ENCODE measurements at regions not wholly inside any gene's neighbourhood (a gene's known extent, or its start where the extent isn't known, plus 50 kb on each side); places are given as distances from the start of the nearest gene placed in this dataset.

DNA sequence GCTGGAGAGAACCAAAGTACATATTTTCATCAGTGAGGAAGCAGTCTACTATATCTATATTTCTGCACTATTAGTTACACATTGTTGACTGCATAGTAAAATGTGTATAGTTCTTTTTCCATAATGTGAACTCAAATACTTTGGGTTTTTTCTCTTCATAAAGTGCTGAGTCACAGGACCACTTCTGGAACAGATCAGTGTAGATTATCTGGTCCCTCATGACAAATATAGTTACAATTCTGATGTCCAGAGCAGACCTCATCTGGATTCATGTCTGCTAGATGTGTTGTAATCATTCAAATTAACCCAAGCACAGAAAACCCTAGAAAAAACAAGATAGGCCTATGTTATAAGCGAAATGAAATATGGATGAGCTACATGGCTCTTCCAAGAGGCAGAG, 171.4 kb downstream of the SUCLA2 start:
- Histone ChIP-seq H3K9me3 (ENCODE audit: control extremely low read depth in 1 of 5, control insufficient read depth in 4 of 5, insufficient read depth in 2 of 5, low read depth in 1 of 5, low read length in 4 of 5) (peaks cover 0 to 11% (median 10%) of the 10 kb centered on the region in 5 experiments), H3K4me3 (ENCODE audit: control insufficient read depth in 1 of 7, extremely low read depth in 1 of 7, insufficient read depth in 4 of 7, low read depth in 2 of 7, low read length in 6 of 7) (no peak overlapping the region), H3K27ac (ENCODE audit: insufficient read depth in 1 of 2, low read depth in 1 of 2, low read length in 2 of 2, poor library complexity in 1 of 2, severe bottlenecking in 2 of 2) (no peak overlapping the region), H3K27me3 (replicated peaks in 2 of 5; ENCODE audit: control insufficient read depth in 4 of 5, insufficient read depth in 5 of 5, low read length in 4 of 5) (no peaks in the 10 kb centered on the region), H3K36me3 (ENCODE audit: control insufficient read depth in 4 of 4, insufficient read depth in 4 of 4, low read length in 3 of 4) (no peaks in the 10 kb centered on the region), H3K4me1 (ENCODE audit: control extremely low read depth in 1 of 4, control insufficient read depth in 4 of 4, insufficient read depth in 4 of 4, low read length in 3 of 4) (no peaks in the 10 kb centered on the region)
- ChIA-PET POLR2A (no interaction called here), CTCF (no interaction called here)
- DNase-seq: peak in 1 of 3 donors; percentile 5
- WGBS (ENCODE audit: insufficient coverage): no CpG with 5 or more reads among the region's 1 CpG

DNA sequence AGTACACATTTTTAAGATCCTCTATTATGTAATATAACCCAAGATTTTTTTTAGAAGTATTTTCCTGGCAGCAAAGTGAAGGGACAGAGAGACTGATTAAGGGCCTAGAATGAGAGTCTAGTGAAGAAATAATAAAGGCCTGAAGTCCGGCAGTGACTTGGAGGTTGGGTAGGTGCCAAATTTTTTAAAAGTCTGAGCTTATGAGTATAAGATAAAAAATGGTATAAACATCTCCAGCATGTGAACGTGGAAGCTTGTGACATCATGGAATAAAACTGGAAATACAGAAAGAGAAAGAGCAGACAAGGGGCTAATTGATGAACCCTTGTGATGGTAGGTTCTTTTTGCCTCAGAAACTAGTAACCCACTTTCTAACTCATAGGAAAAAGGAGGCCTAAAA, 174.6 kb downstream of the SUCLA2 start:
- no peak overlapping the region for H3K4me3 ChIP-seq (ENCODE audit: control insufficient read depth in 1 of 7, extremely low read depth in 1 of 7, insufficient read depth in 4 of 7, low read depth in 2 of 7, low read length in 6 of 7)
- ChIA-PET POLR2A (no interaction called here), CTCF (no interaction called here)
- H3K36me3 ChIP-seq (ENCODE audit: control insufficient read depth in 4 of 4, insufficient read depth in 4 of 4, low read length in 3 of 4): no peaks in the 10 kb centered on the region
- H3K4me1 ChIP-seq (ENCODE audit: control extremely low read depth in 1 of 4, control insufficient read depth in 4 of 4, insufficient read depth in 4 of 4, low read length in 3 of 4): no peaks in the 10 kb centered on the region
- no peak overlapping the region for H3K27ac ChIP-seq (ENCODE audit: insufficient read depth in 1 of 2, low read depth in 1 of 2, low read length in 2 of 2, poor library complexity in 1 of 2, severe bottlenecking in 2 of 2)
- DNase-seq: no peak
- H3K27me3 ChIP-seq (replicated peaks in 2 of 5; ENCODE audit: control insufficient read depth in 4 of 5, insufficient read depth in 5 of 5, low read length in 4 of 5): no peaks in the 10 kb centered on the region
- H3K9me3 ChIP-seq (ENCODE audit: control extremely low read depth in 1 of 5, control insufficient read depth in 4 of 5, insufficient read depth in 2 of 5, low read depth in 1 of 5, low read length in 4 of 5): peaks cover 1 to 15% (median 10%) of the 10 kb centered on the region in 5 experiments
- 92% methylated on average over 2 of the region's 2 CpGs for WGBS (ENCODE audit: insufficient coverage)

DNA sequence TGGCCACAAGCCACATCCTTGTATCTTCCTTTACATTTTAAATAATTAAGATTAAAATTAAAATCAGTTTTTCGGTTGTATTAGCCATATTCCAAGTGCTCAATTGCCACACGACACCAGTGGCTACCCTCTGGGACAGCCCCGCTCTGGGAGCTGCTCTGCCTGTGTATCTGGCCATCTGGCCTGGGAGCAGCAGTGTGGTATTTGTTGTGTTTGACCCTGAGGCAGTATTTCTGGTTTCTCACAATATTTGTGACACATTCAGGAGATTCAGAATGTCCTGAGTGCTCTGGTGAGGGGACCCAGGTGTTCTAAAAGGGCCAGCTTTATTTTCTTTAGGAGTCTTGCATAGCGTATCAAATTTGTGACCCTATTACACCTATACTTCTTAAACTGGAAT, 179.0 kb downstream of the SUCLA2 start:
- H3K27me3 ChIP-seq (replicated peaks in 2 of 5; ENCODE audit: control insufficient read depth in 4 of 5, insufficient read depth in 5 of 5, low read length in 4 of 5): no peaks in the 10 kb centered on the region
- ChIA-PET POLR2A (no interaction called here), CTCF (interaction anchor here (1.3 to 1.4 kb wide), 2 partner anchors 31 to 37 kb away, joined by 3 read pairs; no protein-coding TSS in a partner anchor)
- no peaks in the 10 kb centered on the region for H3K4me1 ChIP-seq (ENCODE audit: control extremely low read depth in 1 of 4, control insufficient read depth in 4 of 4, insufficient read depth in 4 of 4, low read length in 3 of 4)
- no peak overlapping the region for H3K27ac ChIP-seq (ENCODE audit: insufficient read depth in 1 of 2, low read depth in 1 of 2, low read length in 2 of 2, poor library complexity in 1 of 2, severe bottlenecking in 2 of 2)
- 100% methylated on average over 3 of the region's 4 CpGs for WGBS (ENCODE audit: insufficient coverage)
- H3K9me3 ChIP-seq (ENCODE audit: control extremely low read depth in 1 of 5, control insufficient read depth in 4 of 5, insufficient read depth in 2 of 5, low read depth in 1 of 5, low read length in 4 of 5): peaks cover 1 to 15% (median 10%) of the 10 kb centered on the region in 5 experiments
- DNase-seq: no peak
- H3K36me3 ChIP-seq (ENCODE audit: control insufficient read depth in 4 of 4, insufficient read depth in 4 of 4, low read length in 3 of 4): no peaks in the 10 kb centered on the region
- H3K4me3 ChIP-seq (ENCODE audit: control insufficient read depth in 1 of 7, extremely low read depth in 1 of 7, insufficient read depth in 4 of 7, low read depth in 2 of 7, low read length in 6 of 7): no peak overlapping the region

DNA sequence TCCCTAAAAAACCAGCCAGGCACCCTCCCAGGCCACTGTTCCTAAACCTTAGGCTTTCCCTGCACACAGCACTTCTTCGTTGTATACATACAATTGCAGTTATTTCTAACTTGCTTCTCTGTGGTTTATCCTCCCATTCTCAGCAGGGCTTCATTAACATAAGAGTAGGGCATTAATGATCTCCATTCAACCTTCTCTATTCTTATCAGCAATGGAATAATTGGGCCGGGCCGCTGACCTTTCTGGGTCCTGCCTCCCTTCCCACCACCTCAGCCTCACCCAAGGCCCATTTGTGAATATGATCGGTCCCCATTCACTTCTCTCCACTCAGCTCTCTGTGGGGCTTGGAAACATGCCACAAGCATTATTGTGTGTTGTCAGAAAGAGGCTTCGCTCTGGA, 184.2 kb downstream of the SUCLA2 start:
- no peaks in the 10 kb centered on the region for H3K27me3 ChIP-seq (replicated peaks in 2 of 5; ENCODE audit: control insufficient read depth in 4 of 5, insufficient read depth in 5 of 5, low read length in 4 of 5)
- 94% methylated on average over 3 of the region's 5 CpGs for WGBS (ENCODE audit: insufficient coverage)
- H3K4me1 ChIP-seq (ENCODE audit: control extremely low read depth in 1 of 4, control insufficient read depth in 4 of 4, insufficient read depth in 4 of 4, low read length in 3 of 4): no peaks in the 10 kb centered on the region
- DNase-seq: no peak
- POLR2A ChIA-PET: no interaction called here
- CTCF ChIA-PET: no interaction called here
- H3K9me3 ChIP-seq (ENCODE audit: control extremely low read depth in 1 of 5, control insufficient read depth in 4 of 5, insufficient read depth in 2 of 5, low read depth in 1 of 5, low read length in 4 of 5): no peaks in the 10 kb centered on the region
- H3K4me3 ChIP-seq (ENCODE audit: control insufficient read depth in 1 of 7, extremely low read depth in 1 of 7, insufficient read depth in 4 of 7, low read depth in 2 of 7, low read length in 6 of 7): no peak overlapping the region
- no peaks in the 10 kb centered on the region for H3K36me3 ChIP-seq (ENCODE audit: control insufficient read depth in 4 of 4, insufficient read depth in 4 of 4, low read length in 3 of 4)
- no peak overlapping the region for H3K27ac ChIP-seq (ENCODE audit: insufficient read depth in 1 of 2, low read depth in 1 of 2, low read length in 2 of 2, poor library complexity in 1 of 2, severe bottlenecking in 2 of 2)

DNA sequence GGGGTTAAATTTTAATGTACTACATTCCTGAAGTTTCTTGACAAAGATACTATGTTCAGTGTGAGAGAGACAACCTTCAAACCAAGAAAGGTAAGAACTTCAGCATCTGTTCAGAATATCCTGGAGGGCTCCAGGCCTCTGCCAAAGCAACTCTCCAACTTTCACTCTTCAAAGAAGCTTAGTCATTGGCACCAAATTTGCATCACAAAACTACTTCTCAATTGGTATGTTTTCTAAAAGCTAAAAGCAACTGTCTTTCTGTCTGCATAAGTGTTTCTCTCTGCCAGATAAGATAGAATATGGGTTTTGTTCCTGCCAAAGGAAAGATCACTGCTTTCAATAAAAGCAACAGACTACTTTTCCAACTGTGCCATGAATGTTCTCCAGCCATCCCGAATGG, 187.4 kb downstream of the SUCLA2 start:
- WGBS (ENCODE audit: insufficient coverage): no CpG with 5 or more reads among the region's 1 CpG
- CTCF ChIA-PET: interaction anchor here (1.1 kb wide), 1 partner anchor 9 kb away, joined by 3 read pairs; no protein-coding TSS in a partner anchor
- Histone ChIP-seq H3K36me3 (ENCODE audit: control insufficient read depth in 4 of 4, insufficient read depth in 4 of 4, low read length in 3 of 4) (no peaks in the 10 kb centered on the region), H3K4me3 (ENCODE audit: control insufficient read depth in 1 of 7, extremely low read depth in 1 of 7, insufficient read depth in 4 of 7, low read depth in 2 of 7, low read length in 6 of 7) (no peak overlapping the region), H3K27me3 (replicated peaks in 2 of 5; ENCODE audit: control insufficient read depth in 4 of 5, insufficient read depth in 5 of 5, low read length in 4 of 5) (no peaks in the 10 kb centered on the region), H3K27ac (ENCODE audit: insufficient read depth in 1 of 2, low read depth in 1 of 2, low read length in 2 of 2, poor library complexity in 1 of 2, severe bottlenecking in 2 of 2) (no peak overlapping the region), H3K9me3 (ENCODE audit: control extremely low read depth in 1 of 5, control insufficient read depth in 4 of 5, insufficient read depth in 2 of 5, low read depth in 1 of 5, low read length in 4 of 5) (no peaks in the 10 kb centered on the region), H3K4me1 (ENCODE audit: control extremely low read depth in 1 of 4, control insufficient read depth in 4 of 4, insufficient read depth in 4 of 4, low read length in 3 of 4) (no peaks in the 10 kb centered on the region)
- DNase-seq: no peak
- POLR2A ChIA-PET: no interaction called here

DNA sequence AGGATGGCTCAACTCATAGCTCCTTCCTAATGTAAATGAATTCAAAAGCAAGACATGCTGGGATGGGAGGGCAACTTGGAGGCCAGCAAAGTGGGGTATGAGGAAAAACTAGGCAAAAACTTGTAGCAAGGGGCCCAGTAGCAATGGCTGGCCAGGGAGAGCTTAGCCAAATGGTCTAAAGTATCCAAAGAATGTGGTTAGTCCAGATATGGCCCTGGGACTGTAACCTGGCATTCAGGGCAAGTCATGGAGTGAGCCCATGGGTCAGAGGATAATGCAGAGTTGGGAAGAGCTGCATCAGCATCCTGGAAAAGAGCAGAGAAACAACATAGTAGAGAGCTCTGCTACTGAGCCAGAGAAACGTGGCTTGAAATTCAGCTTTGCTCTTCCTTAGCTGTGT, 191.7 kb downstream of the SUCLA2 start:
- no peak for DNase-seq
- no peaks in the 10 kb centered on the region for H3K36me3 ChIP-seq (ENCODE audit: control insufficient read depth in 4 of 4, insufficient read depth in 4 of 4, low read length in 3 of 4)
- ChIA-PET CTCF (no interaction called here), POLR2A (no interaction called here)
- no peaks in the 10 kb centered on the region for H3K4me1 ChIP-seq (ENCODE audit: control extremely low read depth in 1 of 4, control insufficient read depth in 4 of 4, insufficient read depth in 4 of 4, low read length in 3 of 4)
- H3K27ac ChIP-seq (ENCODE audit: insufficient read depth in 1 of 2, low read depth in 1 of 2, low read length in 2 of 2, poor library complexity in 1 of 2, severe bottlenecking in 2 of 2): no peak overlapping the region
- H3K9me3 ChIP-seq (ENCODE audit: control extremely low read depth in 1 of 5, control insufficient read depth in 4 of 5, insufficient read depth in 2 of 5, low read depth in 1 of 5, low read length in 4 of 5): no peaks in the 10 kb centered on the region
- no peak overlapping the region for H3K4me3 ChIP-seq (ENCODE audit: control insufficient read depth in 1 of 7, extremely low read depth in 1 of 7, insufficient read depth in 4 of 7, low read depth in 2 of 7, low read length in 6 of 7)
- H3K27me3 ChIP-seq (replicated peaks in 2 of 5; ENCODE audit: control insufficient read depth in 4 of 5, insufficient read depth in 5 of 5, low read length in 4 of 5): no peaks in the 10 kb centered on the region
- WGBS (ENCODE audit: insufficient coverage): no CpG with 5 or more reads among the region's 1 CpG

DNA sequence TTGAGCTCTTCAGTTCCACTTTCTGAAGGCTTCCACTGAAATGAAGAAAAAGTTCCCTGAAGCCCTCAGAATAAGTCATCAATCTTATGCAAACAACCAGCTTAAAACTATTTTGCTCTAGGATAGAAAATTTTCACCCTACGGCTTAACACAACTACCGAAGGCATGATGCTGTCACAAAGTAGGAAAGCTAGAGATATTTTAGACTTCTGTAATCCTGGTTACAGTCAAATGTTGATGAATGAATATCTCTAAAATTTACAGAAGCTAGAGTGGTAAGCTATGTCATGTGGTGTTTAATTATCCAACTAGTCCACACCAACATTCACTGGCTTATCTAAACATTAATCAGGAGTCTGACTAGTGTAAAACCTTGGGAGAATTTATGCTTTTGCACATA, 197.9 kb downstream of the SUCLA2 start:
- DNase-seq: no peak
- CTCF ChIA-PET: no interaction called here
- POLR2A ChIA-PET: no interaction called here
- Histone ChIP-seq H3K36me3 (ENCODE audit: control insufficient read depth in 4 of 4, insufficient read depth in 4 of 4, low read length in 3 of 4) (no peaks in the 10 kb centered on the region), H3K4me1 (ENCODE audit: control extremely low read depth in 1 of 4, control insufficient read depth in 4 of 4, insufficient read depth in 4 of 4, low read length in 3 of 4) (no peaks in the 10 kb centered on the region), H3K27me3 (replicated peaks in 2 of 5; ENCODE audit: control insufficient read depth in 4 of 5, insufficient read depth in 5 of 5, low read length in 4 of 5) (no peaks in the 10 kb centered on the region), H3K9me3 (ENCODE audit: control extremely low read depth in 1 of 5, control insufficient read depth in 4 of 5, insufficient read depth in 2 of 5, low read depth in 1 of 5, low read length in 4 of 5) (peaks cover 0 to 4% (median 0%) of the 10 kb centered on the region in 5 experiments), H3K4me3 (ENCODE audit: control insufficient read depth in 1 of 7, extremely low read depth in 1 of 7, insufficient read depth in 4 of 7, low read depth in 2 of 7, low read length in 6 of 7) (no peak overlapping the region), H3K27ac (ENCODE audit: insufficient read depth in 1 of 2, low read depth in 1 of 2, low read length in 2 of 2, poor library complexity in 1 of 2, severe bottlenecking in 2 of 2) (no peak overlapping the region)
- 100% methylated on average over 1 of the region's 2 CpGs for WGBS (ENCODE audit: insufficient coverage)

Data from common myeloid progenitor, CD34-positive (primary cell).